ENCODE measurements at regions not wholly inside any gene's neighbourhood (a gene's known extent, or its start where the extent isn't known, plus 50 kb on each side); places are given as distances from the start of the nearest gene placed in this dataset.

GRCh38 chr10:130998046-130998435 lies 313.5 kb downstream of the TCERG1L start:
- no peak for DNase-seq (ENCODE audit: low spot score)

GRCh38 chr10:130998642-130999041 lies 312.9 kb downstream of the TCERG1L start:
- DNase-seq (ENCODE audit: low spot score), result no peak

- no peak for DNase-seq (ENCODE audit: low spot score)
Measured at GRCh38 chr10:130999376-131000202, 311.9 kb downstream of the TCERG1L start.

GRCh38 chr10:131000244-131000643 lies 311.3 kb downstream of the TCERG1L start:
- no peak for DNase-seq (ENCODE audit: low spot score)

GRCh38 chr10:131000743-131001142 lies 310.8 kb downstream of the TCERG1L start:
- DNase-seq (ENCODE audit: low spot score), result no peak

GRCh38 chr10:131001438-131001837 lies 310.1 kb downstream of the TCERG1L start:
- DNase-seq (ENCODE audit: low spot score), result no peak

DNA sequence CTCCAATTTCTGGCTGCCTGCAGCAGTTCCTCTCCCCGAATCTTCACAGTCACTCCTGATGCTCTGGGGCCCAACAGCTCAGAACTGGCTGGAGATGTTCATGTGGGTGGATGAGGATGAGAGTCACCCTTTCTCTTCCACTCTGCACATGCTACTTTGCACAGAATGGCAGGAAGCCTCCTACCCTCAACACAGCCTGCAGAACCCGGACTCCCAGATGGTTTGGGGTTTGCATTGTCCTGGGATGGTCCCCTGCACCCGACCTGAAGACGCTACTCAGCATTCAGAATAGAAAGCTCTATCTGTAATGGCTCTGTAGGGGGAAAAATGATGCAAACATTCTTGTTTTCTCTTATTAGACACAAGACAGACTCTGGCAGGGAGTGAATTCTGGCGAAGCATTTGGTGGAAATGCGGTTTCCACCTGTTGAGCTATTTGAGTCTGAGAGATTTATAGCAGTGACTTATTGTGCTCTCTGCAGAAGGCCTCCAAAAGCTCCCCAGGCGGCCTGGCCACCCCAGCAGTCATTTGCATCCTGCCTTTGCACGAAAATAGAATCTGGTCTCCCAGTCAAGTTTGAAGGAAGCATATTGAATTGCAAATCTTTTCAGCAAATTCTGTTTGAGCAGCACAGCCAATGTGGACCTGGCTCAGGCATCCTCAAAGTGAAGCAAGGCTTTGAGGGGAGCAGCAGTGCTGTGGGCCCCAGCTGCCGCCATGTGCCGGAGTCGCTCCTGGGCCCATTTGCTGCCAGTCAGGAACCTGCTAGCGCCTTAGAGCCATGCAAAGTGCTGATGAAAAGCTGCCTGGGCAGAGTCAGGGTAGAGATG lies 309.3 kb downstream of the TCERG1L start:
- no peak for DNase-seq (ENCODE audit: low spot score)

DNA sequence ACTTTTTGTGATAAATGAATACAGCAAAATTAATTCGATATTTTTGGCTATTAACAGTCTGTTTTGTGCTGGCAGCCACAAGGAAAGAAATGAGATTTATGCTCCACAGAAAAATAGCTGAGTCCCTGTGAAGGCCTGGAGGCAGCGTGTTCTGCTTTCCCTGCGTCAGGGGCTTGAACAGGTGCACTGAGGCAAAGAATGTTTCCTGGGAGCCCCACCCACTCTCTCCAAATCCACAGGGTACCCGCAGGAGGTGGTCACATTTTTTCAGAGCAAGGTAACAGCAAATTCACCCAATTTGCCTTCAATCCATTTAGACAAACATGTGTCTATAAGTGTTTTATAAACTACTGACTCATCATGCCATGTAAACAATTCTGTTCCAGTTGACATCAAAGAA lies 308.1 kb downstream of the TCERG1L start:
- no peak for DNase-seq (ENCODE audit: low spot score)

DNA sequence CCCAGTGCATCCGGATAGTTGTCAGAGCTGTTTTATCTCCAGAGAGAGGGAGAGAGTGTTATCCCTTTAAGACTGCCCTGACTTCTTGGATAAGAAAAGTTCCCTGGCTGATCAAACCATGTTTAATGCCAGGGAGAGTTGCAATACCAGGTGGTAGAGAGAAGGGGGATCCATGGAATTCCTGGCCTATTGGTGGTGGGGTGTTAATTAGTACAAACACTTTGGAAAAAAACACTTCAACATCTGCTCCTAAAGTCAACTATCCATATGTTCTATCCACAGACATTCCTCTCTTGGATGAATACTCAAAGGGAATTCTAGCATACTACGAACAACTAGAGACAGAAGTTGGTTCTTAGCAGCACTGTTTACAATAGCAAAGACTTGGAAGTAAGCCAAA lies 307.2 kb downstream of the TCERG1L start:
- no peak for DNase-seq (ENCODE audit: low spot score)

DNA sequence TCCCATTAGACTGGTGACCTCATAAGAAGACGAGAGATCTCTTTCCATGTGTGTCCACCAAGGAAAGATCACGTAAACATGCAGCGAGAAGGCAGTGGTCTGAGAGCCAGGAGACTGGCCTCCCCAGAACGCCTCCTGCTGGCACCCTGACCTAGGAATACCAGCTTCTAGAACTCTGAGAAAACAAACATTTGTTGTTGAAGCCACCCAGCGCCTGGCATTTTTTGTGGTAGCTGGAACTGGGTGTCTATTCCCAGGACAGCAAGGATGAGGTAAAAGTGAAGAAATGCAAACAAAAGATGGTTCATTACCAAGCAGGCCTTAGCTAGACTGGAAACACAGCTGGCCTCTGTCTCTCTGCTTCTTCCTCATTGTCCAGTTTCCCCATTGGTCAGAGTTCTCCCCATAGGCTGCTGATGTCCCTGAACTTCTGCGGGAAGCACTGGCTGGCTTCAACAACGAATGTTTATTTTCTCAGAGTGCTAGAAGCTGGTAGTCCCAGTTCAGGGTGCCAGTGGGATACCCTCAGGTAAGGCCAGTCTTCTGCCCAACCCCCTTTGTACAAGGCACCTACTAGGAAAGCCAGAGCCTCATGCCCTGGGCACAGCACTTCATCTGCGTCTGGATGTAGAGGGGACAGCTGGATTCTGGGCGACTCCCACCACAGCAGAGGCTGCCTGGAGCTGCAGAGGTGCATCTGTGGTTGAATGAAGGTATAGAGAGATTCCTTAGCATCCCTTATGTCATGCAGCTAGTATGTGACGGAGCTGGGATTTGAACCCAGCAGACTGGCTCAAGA lies 304.9 kb downstream of the TCERG1L start:
- DNase-seq (ENCODE audit: low spot score), result no peak

GRCh38 chr10:131009791-131010190 lies 301.7 kb downstream of the TCERG1L start:
- DNase-seq (ENCODE audit: low spot score), result no peak

GRCh38 chr10:131010965-131011575 lies 300.5 kb downstream of the TCERG1L start:
- no peak for DNase-seq (ENCODE audit: low spot score)

GRCh38 chr10:131011936-131012640 lies 299.4 kb downstream of the TCERG1L start:
- no peak for DNase-seq (ENCODE audit: low spot score)

DNA sequence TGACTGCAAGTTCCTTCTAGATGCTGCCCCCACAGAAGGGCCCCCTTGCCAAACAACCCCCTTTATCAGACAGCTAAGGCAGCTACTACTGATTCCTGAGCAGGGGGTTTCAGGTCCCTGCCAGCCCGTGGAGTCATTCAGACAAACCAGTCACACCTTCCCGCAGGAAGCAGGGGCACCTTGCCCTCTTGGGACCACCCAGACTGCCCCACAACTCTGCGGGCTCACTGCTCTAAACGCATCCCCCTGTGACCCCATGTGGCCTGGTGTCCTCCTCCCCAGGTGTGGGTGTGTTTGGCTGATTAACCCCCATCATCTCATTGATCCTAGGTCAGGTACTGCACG lies 298.9 kb downstream of the TCERG1L start:
- no peak for DNase-seq (ENCODE audit: low spot score)

DNA sequence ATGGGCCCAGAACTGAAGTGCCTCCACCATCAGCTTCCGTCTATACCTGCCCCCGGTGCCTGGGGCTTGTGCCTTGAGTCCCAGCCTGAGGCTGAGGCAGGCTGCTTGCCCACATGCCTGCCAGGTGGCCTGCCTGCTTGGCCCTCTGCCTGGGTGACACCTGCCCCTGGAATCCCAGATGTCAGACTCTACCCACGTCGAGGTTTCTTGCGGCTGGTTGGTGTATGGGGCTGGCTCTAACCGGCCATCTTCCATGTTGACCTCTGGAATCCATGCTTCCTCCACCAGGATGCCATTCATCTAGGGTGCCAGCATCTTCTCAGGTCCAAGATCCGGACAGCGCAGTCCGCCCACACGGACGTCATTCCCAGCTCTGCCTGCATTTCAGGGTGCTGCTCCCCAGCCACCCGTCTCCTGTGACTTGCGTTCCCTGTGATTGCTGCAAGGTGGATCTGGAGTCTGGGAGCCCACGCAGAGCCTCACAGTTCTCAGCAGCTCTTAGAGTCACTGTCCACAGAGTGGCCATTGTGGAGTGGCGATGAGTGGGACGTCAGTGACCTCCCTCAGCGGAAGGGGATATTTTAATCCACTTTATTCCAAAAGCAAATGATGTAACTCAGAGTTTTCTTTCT lies 298.1 kb downstream of the TCERG1L start:
- no peak for DNase-seq (ENCODE audit: low spot score)

- DNase-seq (ENCODE audit: low spot score), result no peak
Measured at GRCh38 chr10:131014271-131014670, 297.2 kb downstream of the TCERG1L start.

- DNase-seq (ENCODE audit: low spot score), result no peak
Measured at GRCh38 chr10:131015271-131015670, 296.2 kb downstream of the TCERG1L start.

DNA sequence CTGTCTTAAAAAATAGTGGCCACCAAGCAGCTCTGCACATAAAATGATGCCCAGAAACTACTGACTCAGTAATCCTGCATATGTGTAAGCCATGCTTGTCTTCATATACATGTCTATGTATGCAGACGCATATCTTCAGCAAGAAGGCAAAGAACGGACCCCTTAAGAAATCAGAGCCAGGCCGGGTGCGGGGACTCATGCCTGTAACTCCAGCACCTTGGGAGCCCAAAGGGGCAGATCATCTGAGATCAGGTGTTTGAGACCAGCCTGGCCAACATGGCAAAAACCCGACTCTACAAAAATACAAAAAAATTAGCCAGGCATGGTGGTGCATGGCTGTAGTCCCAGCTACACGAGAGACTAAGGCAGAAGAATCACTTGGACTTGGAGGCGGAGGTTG lies 295.0 kb downstream of the TCERG1L start:
- no peak for DNase-seq (ENCODE audit: low spot score)

GRCh38 chr10:131017566-131018285 lies 293.8 kb downstream of the TCERG1L start:
- no peak for DNase-seq (ENCODE audit: low spot score)

- no peak for DNase-seq (ENCODE audit: low spot score)
Measured at GRCh38 chr10:131018886-131019500, 292.5 kb downstream of the TCERG1L start.

Measured in activated CD4-positive, alpha-beta T cell treated with anti-CD3 and anti-CD28 coated beads, Interleukin-2, Interleukin-4, amounts not matched to agents 100 ng/mL and 50 ng/mL, durations not matched to agents 16 hours and 8 hours (primary cell).